ENCODE measurements at regions not wholly inside any gene's neighbourhood (a gene's known extent, or its start where the extent isn't known, plus 50 kb on each side); places are given as distances from the start of the nearest gene placed in this dataset.

DNA sequence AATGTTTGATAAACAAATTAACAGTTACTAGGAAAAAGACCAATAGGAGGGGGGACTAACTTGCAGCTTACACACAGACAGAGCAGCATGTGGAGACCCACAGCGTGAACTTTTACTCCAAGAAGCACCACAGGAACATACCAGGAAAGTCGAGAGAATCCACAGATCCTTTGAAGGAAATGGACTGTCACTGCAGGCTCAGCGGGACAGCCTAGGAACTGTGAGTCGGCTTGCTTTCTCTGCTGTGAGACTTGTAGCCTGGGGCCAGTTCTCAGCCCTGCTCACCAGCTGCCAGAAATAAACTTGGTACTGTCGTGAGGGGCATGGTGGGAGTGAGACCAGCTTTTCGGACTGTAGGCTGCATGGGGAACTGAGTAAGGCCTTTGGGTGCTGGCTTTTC lies 1211.5 kb downstream of the PCDH17 start:
- TF ChIP-seq, protein P1, sequence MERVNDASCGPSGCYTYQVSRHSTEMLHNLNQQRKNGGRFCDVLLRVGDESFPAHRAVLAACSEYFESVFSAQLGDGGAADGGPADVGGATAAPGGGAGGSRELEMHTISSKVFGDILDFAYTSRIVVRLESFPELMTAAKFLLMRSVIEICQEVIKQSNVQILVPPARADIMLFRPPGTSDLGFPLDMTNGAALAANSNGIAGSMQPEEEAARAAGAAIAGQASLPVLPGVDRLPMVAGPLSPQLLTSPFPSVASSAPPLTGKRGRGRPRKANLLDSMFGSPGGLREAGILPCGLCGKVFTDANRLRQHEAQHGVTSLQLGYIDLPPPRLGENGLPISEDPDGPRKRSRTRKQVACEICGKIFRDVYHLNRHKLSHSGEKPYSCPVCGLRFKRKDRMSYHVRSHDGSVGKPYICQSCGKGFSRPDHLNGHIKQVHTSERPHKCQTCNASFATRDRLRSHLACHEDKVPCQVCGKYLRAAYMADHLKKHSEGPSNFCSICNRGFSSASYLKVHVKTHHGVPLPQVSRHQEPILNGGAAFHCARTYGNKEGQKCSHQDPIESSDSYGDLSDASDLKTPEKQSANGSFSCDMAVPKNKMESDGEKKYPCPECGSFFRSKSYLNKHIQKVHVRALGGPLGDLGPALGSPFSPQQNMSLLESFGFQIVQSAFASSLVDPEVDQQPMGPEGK (CRISPR knock-in tag; IDR thresholded peaks at IDR 0.05; ENCODE audit: borderline replicate concordance) = no peak
- TF ChIP-seq ZFP3 (CRISPR knock-in tag; IDR thresholded peaks at IDR 0.05) (no peak), GLIS3 (CRISPR knock-in tag; IDR thresholded peaks at IDR 0.05) (no peak), ZC3H10 (CRISPR knock-in tag; IDR thresholded peaks at IDR 0.05) (no peak), ISL1 (CRISPR knock-in tag; IDR thresholded peaks at IDR 0.05) (no peak), TOX (CRISPR knock-in tag; IDR thresholded peaks at IDR 0.05; ENCODE audit: borderline replicate concordance) (no peak), ARNTL (CRISPR knock-in tag; IDR thresholded peaks at IDR 0.05; ENCODE audit: borderline replicate concordance, low read depth) (no peak)
- TF ChIP-seq, protein P2, sequence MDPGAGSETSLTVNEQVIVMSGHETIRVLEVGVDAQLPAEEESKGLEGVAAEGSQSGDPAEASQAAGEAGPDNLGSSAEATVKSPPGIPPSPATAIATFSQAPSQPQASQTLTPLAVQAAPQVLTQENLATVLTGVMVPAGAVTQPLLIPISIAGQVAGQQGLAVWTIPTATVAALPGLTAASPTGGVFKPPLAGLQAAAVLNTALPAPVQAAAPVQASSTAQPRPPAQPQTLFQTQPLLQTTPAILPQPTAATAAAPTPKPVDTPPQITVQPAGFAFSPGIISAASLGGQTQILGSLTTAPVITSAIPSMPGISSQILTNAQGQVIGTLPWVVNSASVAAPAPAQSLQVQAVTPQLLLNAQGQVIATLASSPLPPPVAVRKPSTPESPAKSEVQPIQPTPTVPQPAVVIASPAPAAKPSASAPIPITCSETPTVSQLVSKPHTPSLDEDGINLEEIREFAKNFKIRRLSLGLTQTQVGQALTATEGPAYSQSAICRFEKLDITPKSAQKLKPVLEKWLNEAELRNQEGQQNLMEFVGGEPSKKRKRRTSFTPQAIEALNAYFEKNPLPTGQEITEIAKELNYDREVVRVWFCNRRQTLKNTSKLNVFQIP (CRISPR knock-in tag; IDR thresholded peaks at IDR 0.05; ENCODE audit: borderline replicate concordance, low read depth) = no peak

Measured in SK-N-SH treated with all-trans-retinoic acid at 6 μM for 48 hours (cell line).